Tibial artery (tissue), 4 donors: ENCODE measurements at regions not wholly inside any gene's neighbourhood (a gene's known extent, or its start where the extent isn't known, plus 50 kb on each side); places are given as distances from the start of the nearest gene placed in this dataset.

Source experiments
- DNase-seq, 2 donors: peaks; one replicate each; pipeline ENCODE4 v3.0.0-alpha.2; 2019
- H3K27ac ChIP-seq, 2 donors: fragments of 200-600 bp; sonication (generic) in 1 of 2; 1 replicate in 1 of 2; 2 replicates in 1 of 2; pipeline ENCODE4 v1.5.1; 2018 to 2019; ENCODE audit warnings: mild to moderate bottlenecking in 1 of 2
- H3K27me3 ChIP-seq, 2 donors: fragments of 200-600 bp; sonication (generic) in 1 of 2; one replicate each; pipeline versions ENCODE4 v1.5.1 to v1.6.0; 2016 to 2019
- H3K36me3 ChIP-seq, 3 donors: fragments of 200-600 bp; sonication (generic) in 2 of 3; one replicate each; pipeline ENCODE4 v1.5.1; 2016 to 2019; ENCODE audit warnings: mild to moderate bottlenecking in 2 of 3
- H3K4me1 ChIP-seq, 4 donors: fragments of 200-600 bp; sonication (generic) in 2 of 4; 1 replicate in 3 of 4; 2 replicates in 1 of 4; pipeline ENCODE4 v1.5.1; 2016 to 2019
- H3K4me3 ChIP-seq, 2 donors: fragments of 200-600 bp; sonication (generic) in 1 of 2; 1 replicate in 1 of 2; 2 replicates in 1 of 2; pipeline ENCODE4 v1.5.1; 2018 to 2019; ENCODE audit warnings: mild to moderate bottlenecking in 2 of 2
- H3K9me3 ChIP-seq, 3 donors: fragments of 200-600 bp; sonication (generic) in 1 of 3; one replicate each; pipeline ENCODE4 v1.5.1; 2016 to 2019
- intact Hi-C: fragments of 100-400 bp; cut with DNase I; formaldehyde crosslinking; loops from one replicate; pipeline ENCODE4 v1.15.0; 2023; ENCODE audit warnings: low total_unique reads
- TF ChIP-seq, protein P1 (sequence below), 2 experiments: fragments of 200-600 bp in 1 of 2; fragments of 450-650 bp in 1 of 2; IDR thresholded peaks; one replicate each; pipeline ENCODE4 v1.5.1; 2017 to 2019; ENCODE audit warnings: antibody characterized with exemption in 2 of 2, mild to moderate bottlenecking in 1 of 2, moderate library complexity in 1 of 2

DNA sequence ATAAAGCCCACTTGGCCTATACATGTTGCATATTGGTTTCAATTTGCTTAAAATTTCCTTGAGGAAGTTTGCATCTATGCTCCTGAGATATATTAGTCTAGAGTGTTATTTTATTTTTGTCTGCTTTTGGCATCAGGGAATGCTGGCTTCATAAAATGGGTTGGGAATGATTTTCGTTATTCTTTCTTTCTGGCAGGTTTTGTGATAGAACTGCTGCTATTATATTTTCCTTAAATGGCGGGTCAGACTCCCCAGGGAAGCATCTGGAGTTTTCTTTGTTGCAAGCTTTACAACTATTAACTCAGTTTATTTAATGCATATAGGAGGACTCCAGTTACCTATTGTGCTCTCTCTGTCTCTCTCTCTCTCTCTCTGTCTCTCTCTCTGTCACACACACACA is 82.0 kb upstream of the WDR17 start:
- no peaks in the 10 kb centered on the region for H3K36me3 ChIP-seq
- no peaks in the 10 kb centered on the region for H3K27me3 ChIP-seq
- H3K27ac ChIP-seq, result no peak overlapping the region
- intact Hi-C loops, result no loop called here
- H3K4me1 ChIP-seq, result no peaks in the 10 kb centered on the region
- TF ChIP-seq, protein P1, sequence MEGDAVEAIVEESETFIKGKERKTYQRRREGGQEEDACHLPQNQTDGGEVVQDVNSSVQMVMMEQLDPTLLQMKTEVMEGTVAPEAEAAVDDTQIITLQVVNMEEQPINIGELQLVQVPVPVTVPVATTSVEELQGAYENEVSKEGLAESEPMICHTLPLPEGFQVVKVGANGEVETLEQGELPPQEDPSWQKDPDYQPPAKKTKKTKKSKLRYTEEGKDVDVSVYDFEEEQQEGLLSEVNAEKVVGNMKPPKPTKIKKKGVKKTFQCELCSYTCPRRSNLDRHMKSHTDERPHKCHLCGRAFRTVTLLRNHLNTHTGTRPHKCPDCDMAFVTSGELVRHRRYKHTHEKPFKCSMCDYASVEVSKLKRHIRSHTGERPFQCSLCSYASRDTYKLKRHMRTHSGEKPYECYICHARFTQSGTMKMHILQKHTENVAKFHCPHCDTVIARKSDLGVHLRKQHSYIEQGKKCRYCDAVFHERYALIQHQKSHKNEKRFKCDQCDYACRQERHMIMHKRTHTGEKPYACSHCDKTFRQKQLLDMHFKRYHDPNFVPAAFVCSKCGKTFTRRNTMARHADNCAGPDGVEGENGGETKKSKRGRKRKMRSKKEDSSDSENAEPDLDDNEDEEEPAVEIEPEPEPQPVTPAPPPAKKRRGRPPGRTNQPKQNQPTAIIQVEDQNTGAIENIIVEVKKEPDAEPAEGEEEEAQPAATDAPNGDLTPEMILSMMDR (IDR thresholded peaks at IDR 0.05), result no peak
- no peaks in the 10 kb centered on the region for H3K9me3 ChIP-seq
- no peak overlapping the region for H3K4me3 ChIP-seq
- no peak for DNase-seq

DNA sequence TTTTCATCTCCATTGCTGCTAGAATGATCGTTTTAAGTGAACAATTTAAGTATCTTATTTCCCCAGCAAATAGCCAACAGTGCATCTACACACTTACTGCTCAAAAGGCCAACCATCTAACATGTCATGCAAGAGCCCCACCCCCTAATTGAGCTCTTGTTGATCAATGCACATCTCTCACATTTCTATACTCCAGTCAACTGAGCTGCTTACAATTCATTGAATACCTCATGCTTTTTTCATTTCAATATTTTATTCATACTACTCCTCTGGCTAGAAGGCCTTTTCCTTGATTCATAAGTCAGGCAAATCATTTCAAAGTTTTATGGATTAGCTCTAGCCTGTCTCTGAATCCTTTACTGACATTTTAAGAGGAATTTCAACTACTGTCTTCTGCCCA is 79.0 kb upstream of the WDR17 start:
- TF ChIP-seq, protein P1 (IDR thresholded peaks at IDR 0.05), result no peak
- H3K27ac ChIP-seq, result no peak overlapping the region

DNA sequence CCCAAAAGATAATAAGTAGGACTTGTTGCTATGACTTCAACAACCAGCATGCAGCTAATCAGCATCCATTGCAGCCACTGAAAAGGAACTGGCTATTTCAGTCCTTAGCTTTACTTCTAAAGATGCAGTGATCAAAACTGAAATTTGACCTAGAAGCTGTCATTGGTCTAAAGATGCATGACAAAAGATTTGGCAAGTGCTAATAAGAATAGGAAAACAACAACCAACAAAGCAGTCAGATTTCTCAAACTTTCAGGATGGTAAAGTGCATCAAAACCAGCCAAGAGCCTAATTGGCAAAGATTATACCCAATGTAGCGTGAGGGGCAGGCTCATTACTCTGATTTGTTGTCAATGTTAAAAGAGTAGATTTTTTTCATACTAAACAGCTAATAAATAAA is 77.1 kb upstream of the WDR17 start:
- TF ChIP-seq, protein P1 (IDR thresholded peaks at IDR 0.05), result no peak
- H3K4me3 ChIP-seq, result no peak overlapping the region
- H3K27me3 ChIP-seq, result no peaks in the 10 kb centered on the region
- no peaks in the 10 kb centered on the region for H3K4me1 ChIP-seq
- H3K36me3 ChIP-seq, result no peaks in the 10 kb centered on the region
- no peaks in the 10 kb centered on the region for H3K9me3 ChIP-seq
- no peak overlapping the region for H3K27ac ChIP-seq
- DNase-seq, result no peak
- intact Hi-C loops, result no loop called here

More for the DNA sequence above, 79.0 kb upstream of the WDR17 start:
- H3K4me3 ChIP-seq, result no peak overlapping the region
- intact Hi-C loops, result no loop called here
- no peak for DNase-seq
- no peaks in the 10 kb centered on the region for H3K9me3 ChIP-seq
- no peaks in the 10 kb centered on the region for H3K27me3 ChIP-seq
- no peaks in the 10 kb centered on the region for H3K4me1 ChIP-seq
- no peaks in the 10 kb centered on the region for H3K36me3 ChIP-seq

DNA sequence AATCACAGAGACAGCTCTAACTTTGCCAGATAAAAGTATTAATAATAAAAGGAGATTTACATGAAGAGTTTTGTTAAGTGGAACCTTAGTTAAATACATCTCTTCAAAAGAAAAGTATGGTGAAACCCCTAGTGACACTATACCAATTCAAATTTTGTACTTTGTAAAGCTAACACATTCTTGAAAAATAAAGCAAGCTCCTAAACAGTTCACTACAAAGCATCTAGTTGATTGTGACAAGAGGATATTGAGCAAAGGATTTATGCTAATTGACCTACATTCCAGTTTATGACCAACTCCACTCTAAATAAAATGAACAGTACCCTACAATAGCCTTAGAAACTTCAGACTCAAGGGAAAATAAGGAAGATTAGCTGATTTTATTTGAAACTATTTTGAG is 69.4 kb upstream of the WDR17 start:
- H3K27ac ChIP-seq, result no peak overlapping the region
- TF ChIP-seq, protein P1 (IDR thresholded peaks at IDR 0.05), result no peak
- H3K36me3 ChIP-seq, result no peaks in the 10 kb centered on the region
- H3K9me3 ChIP-seq, result no peaks in the 10 kb centered on the region
- peaks cover 0 to 4% (median 1%) of the 10 kb centered on the region in 4 donors for H3K4me1 ChIP-seq
- DNase-seq, result no peak
- intact Hi-C loops, result no loop called here
- H3K27me3 ChIP-seq, result no peaks in the 10 kb centered on the region
- H3K4me3 ChIP-seq, result no peak overlapping the region

DNA sequence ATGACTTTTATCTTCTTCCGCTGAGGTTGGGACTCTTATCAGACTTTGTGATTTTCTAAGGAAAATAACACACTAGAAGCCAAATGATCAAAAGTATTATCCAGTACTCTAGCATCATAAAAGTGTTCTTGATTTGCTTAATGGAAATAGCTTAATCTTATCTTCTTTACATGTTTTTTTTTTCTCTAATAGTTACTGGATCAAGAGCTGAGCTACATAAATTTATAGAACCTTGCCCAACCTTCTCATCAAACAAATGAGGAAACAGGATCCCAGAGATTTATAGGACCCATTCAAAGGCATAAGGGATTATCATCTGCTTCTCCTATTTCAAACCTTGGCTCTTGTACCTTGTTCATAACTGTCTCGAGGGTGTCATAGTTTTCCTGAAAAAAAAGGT is 68.3 kb upstream of the WDR17 start:
- peaks cover 0 to 14% (median 8%) of the 10 kb centered on the region in 4 donors for H3K4me1 ChIP-seq
- peaks cover 0 to 5% of the 10 kb centered on the region in 2 donors for H3K27me3 ChIP-seq
- H3K4me3 ChIP-seq, result no peak overlapping the region
- TF ChIP-seq, protein P1 (IDR thresholded peaks at IDR 0.05), result no peak
- no peak for DNase-seq
- no peaks in the 10 kb centered on the region for H3K36me3 ChIP-seq
- H3K9me3 ChIP-seq, result no peaks in the 10 kb centered on the region
- H3K27ac ChIP-seq, result no peak overlapping the region
- intact Hi-C loops, result no loop called here

DNA sequence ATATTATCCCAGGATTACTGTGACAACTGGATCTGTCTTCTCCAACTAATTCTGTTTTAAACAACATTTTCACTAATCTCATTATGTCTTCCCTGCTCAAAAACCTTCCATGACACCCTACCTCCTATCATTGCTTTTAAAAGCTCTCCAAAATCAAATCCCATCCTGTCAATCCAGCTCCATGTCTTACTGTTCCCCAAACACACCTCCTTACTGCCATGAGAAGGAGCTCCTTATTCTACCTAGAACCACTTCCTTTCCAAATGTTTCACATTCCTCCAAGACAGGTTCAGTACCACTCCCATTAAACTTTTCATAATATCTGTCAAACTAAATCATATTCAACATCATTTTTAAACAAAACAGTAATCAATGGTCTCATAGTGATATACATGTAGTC is 66.9 kb upstream of the WDR17 start:
- intact Hi-C loops, result no loop called here
- TF ChIP-seq, protein P1 (IDR thresholded peaks at IDR 0.05), result no peak
- no peaks in the 10 kb centered on the region for H3K36me3 ChIP-seq
- no peak overlapping the region for H3K27ac ChIP-seq
- H3K4me3 ChIP-seq, result no peak overlapping the region
- H3K4me1 ChIP-seq, result peaks cover 0 to 16% (median 9%) of the 10 kb centered on the region in 4 donors
- H3K9me3 ChIP-seq, result no peaks in the 10 kb centered on the region
- no peak for DNase-seq
- H3K27me3 ChIP-seq, result peaks cover 0 to 5% of the 10 kb centered on the region in 2 donors
